Activated CD4-positive, alpha-beta T cell treated with anti-CD3 and anti-CD28 coated beads, Interleukin-2, Interleukin-4, amounts not matched to agents 100 ng/mL and 50 ng/mL, durations not matched to agents 16 hours and 8 hours (primary cell): ENCODE measurements at regions not wholly inside any gene's neighbourhood (a gene's known extent, or its start where the extent isn't known, plus 50 kb on each side); places are given as distances from the start of the nearest gene placed in this dataset.

Source experiments
- DNase-seq: peaks from one replicate; pipeline ENCODE4 v3.0.0-alpha.2; 2020; ENCODE audit warnings: low spot score

GRCh38 chr18:41829647-41830516 lies 125.2 kb upstream of the PIK3C3 start:
- DNase-seq: no peak

DNA sequence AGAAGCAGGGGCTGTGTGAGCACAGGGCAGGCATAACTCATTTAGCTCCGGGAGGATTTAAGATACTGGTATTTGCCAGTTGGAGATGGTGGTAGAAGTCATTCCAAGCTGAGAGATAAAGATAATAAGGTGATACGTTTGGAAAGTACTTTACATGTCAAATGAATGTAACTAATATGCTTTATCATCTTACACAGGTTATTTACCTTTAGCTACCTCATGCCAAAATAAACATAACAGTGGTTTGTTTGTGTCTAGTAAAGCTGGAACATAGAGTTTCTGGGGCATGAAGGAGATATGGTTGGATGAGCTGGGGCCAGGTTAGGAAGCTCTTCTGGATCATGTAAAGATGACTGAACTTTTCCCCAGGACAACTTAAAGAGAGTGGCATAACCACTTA lies 126.9 kb upstream of the PIK3C3 start:
- DNase-seq: no peak

- DNase-seq: no peak
Measured at GRCh38 chr18:41820784-41821183, 134.2 kb upstream of the PIK3C3 start.

- no peak for DNase-seq
Measured at GRCh38 chr18:41818381-41819355, 136.4 kb upstream of the PIK3C3 start.

DNA sequence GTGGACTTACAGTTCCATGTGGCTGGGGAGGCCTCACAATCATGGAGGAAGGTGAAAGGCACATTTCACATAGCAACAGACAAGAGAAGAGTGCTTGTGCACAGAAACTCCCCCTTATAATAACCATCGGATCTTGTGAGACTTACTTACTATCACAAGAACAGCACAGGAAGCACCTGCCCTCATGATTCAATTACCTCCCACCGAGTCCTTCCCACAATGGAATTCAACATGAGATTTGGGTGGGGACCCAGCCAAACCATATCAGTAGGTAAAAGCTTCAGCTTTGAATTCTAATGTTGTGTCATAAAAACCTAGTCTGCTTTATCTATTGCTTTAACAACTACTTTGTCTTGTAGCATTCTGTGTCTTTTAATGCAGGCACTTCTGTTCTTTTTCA lies 140.4 kb upstream of the PIK3C3 start:
- no peak for DNase-seq

DNA sequence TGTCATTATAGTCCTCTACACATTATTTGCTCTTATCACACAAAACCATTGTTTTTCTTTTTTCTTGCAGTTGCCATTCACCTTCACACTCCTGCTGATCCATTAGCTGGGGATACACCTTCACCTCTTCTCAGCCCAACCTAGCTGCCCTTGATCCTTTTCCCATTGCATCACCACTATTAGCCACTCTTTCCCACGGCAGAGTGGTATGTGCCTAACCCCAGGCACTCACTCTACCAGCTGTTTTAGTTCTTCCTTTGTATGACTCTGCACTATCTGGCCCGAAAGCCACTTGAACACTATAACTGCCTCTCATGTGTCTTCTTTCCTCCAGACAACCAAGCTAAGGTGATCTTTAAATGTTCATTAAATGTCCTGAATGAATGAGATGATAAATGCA lies 145.4 kb upstream of the PIK3C3 start:
- no peak for DNase-seq

- DNase-seq: no peak
Measured at GRCh38 chr18:41805341-41805740, 149.7 kb upstream of the PIK3C3 start.

DNA sequence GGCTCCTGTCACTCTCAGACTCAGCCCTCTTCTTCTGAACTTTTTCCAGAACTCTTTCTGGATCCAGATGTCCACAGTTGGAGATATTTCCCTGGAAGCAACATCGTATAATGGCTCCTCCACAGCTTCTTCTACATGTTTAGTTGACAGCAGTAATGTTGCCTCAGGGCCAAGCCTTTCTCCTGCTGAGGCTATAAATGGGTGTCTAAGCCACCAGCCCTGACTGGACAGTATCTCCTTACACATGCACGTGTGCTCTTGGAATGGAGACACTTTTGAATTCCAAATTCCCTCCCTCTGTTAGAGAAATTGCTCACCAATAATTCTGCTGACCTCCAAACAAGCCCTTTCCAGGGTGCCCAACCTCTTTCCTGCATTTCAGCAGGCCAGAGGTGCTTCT lies 156.2 kb upstream of the PIK3C3 start:
- no peak for DNase-seq

GRCh38 chr18:41790687-41791086 lies 164.3 kb upstream of the PIK3C3 start:
- DNase-seq: no peak

DNA sequence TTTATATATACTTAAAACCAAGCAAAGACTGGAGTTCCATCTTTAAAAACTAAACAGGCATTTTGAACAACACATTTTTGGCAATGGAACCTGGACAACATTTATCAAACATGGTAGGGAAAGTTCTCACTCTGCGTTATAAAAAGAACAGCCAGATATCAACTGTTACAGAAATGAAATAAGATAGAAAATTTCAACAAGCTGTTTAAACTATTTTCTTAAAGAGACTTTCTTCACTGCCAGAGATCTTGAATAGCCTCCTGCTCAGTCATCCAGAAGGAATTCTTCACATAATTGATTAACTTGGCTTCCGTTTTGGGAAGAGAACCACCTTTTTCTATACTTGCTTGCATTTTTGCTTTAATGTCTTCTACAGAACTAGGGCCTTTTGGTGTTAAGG lies 166.0 kb upstream of the PIK3C3 start:
- no peak for DNase-seq

DNA sequence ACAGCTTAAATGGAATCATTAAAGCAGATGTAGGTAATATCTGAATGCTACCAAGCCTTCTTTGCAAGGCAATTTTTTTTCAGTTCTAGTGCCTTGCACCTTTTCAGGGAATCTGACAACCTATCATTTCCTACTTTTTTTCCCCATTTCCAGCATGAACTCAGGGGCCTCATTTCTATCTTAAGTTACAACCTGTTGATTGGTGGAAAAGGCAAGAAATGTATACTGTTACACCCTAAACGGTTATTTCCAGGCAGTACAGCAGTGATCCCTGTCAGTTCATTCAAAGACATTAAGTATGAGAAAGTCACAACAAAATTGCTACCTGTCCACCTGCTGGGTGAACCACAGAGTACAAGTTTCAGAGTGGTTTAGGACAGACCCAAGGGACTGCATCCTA lies 171.2 kb upstream of the PIK3C3 start:
- DNase-seq: no peak

GRCh38 chr18:41783065-41783818 lies 171.8 kb upstream of the PIK3C3 start:
- no peak for DNase-seq

GRCh38 chr18:41771973-41772372 lies 183.1 kb upstream of the PIK3C3 start:
- no peak for DNase-seq

DNA sequence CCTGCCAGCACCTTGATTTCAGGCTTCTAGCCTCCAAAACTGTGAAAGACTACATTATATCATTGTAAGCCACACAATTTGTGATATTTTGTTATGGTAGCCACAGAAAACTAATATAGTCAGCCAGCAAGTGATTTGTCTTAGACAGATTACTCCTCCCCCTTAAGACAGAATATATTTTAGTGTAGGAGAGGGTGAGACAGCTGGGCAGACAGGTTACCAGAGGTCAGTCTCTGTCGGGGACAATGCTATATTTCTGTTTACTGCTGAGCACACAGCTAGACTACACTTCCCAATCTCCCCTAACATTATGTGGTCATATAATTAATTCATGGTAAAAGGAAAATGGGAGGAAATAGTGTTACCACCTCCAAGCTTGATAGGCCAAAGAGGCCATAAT lies 185.8 kb upstream of the PIK3C3 start:
- no peak for DNase-seq

DNA sequence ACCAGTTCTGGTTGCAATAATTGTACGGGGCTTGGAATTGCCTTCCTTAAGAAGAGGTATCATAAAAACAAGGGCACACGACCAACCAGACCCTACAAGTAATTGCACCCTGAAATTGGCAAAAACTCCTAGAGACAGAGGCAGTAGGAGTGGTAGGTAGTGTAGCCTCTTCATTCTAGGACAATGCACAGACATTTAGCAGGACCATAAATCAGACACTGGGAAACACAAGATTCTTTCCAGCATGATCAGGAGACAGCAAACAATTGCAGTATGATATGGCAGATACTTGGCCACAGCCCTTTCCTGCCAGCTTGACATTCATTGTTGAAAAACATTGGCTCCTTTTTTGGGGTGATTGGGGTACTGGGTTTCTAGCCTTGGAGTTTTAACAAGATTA lies 186.6 kb upstream of the PIK3C3 start:
- no peak for DNase-seq

GRCh38 chr18:41767960-41768359 lies 187.1 kb upstream of the PIK3C3 start:
- DNase-seq: no peak

- no peak for DNase-seq
Measured at GRCh38 chr18:41765460-41765859, 189.6 kb upstream of the PIK3C3 start.

DNA sequence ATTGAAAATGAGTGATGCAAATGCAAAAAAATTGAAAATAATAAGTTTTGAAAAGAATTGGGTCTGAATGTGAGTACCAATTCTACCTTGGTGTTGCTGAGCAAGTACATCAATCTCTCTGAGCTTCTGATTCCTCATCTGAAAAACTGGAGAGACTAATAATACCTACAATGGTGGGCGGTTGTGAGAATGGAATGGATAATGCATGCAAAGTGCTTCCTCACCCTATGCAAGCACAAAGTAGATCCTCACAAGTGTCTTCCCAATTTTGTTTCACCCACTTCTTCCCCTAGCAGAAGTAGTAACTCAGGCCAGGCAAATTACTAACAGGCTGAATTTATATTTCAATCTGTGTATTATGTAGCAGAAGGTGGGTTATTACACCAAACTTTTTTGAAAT lies 191.7 kb upstream of the PIK3C3 start:
- DNase-seq: no peak

- no peak for DNase-seq
Measured at GRCh38 chr18:41761333-41762018, 193.6 kb upstream of the PIK3C3 start.

GRCh38 chr18:41758534-41758933 lies 196.5 kb upstream of the PIK3C3 start:
- no peak for DNase-seq

- no peak for DNase-seq
Measured at GRCh38 chr18:41756141-41756540, 198.9 kb upstream of the PIK3C3 start.

- DNase-seq: no peak
Measured at GRCh38 chr18:41754332-41754731, 200.7 kb upstream of the PIK3C3 start.
